PC-3 (cell line): ENCODE measurements at regions not wholly inside any gene's neighbourhood (a gene's known extent, or its start where the extent isn't known, plus 50 kb on each side); places are given as distances from the start of the nearest gene placed in this dataset.

Experiments
- EZH2 ChIP-seq: fragments of 300-600 bp; sonication (generic); IDR thresholded peaks from one replicate; pipeline ENCODE4 v1.6.1; 2017; ENCODE audit warnings: antibody characterized with exemption, mild to moderate bottlenecking, low read length; ENCODE audit not compliant: unreplicated experiment
- TF ChIP-seq, protein P1 (sequence below): fragments of 300-600 bp; sonication (generic); conservative IDR thresholded peaks from 2 replicates; pipeline ENCODE4 v1.5.1; 2017; ENCODE audit warnings: antibody characterized with exemption, low read depth, mild to moderate bottlenecking, low read length

DNA sequence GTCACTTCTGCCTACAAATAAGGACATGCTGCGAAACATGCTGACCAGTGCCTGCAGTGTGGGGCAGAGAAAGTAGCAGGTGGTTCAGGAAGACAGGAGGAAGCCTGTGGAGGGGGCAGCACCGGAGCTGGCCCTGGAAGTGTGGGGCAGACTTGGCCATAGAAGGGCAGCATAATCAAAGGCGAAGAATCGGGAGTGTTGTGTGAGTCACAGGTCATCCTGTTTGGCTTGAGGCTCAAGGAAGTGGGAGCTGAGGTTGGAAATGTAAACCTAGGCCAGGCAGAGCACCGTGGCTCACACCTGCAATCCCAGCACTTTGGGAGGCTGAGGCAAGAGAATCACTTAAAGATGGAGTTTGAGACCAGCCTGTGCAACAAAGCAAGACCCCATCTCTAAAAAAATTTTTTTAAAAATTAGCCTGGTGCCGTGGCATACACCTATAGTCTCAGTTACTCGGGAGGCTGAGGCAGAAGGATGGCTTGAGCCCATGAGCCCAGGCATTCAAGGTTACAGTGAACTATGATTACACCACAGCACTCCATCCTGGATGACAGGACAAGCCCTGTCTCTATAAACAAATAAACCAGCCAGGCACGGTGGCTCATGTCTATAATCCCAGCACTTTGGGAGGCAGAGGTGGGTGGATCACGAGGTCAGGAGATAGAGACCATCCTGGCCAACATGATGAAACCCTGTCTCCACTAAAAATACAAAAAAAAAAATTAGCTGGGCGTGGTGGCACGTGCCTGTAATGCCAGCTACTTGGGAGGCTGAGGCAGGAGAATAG is 54.0 kb downstream of the FAM43A start:
- TF ChIP-seq, protein P1, sequence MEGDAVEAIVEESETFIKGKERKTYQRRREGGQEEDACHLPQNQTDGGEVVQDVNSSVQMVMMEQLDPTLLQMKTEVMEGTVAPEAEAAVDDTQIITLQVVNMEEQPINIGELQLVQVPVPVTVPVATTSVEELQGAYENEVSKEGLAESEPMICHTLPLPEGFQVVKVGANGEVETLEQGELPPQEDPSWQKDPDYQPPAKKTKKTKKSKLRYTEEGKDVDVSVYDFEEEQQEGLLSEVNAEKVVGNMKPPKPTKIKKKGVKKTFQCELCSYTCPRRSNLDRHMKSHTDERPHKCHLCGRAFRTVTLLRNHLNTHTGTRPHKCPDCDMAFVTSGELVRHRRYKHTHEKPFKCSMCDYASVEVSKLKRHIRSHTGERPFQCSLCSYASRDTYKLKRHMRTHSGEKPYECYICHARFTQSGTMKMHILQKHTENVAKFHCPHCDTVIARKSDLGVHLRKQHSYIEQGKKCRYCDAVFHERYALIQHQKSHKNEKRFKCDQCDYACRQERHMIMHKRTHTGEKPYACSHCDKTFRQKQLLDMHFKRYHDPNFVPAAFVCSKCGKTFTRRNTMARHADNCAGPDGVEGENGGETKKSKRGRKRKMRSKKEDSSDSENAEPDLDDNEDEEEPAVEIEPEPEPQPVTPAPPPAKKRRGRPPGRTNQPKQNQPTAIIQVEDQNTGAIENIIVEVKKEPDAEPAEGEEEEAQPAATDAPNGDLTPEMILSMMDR = no peak; the same call in 1 of the 2 replicates
- TF ChIP-seq EZH2 = no peak
